GM21447 (cell line): ENCODE measurements at regions not wholly inside any gene's neighbourhood (a gene's known extent, or its start where the extent isn't known, plus 50 kb on each side); places are given as distances from the start of the nearest gene placed in this dataset.
"Not testable (repeated sequence)": the region's sequence is repeated elsewhere in the genome, so short reads cannot be mapped to it uniquely, and the experiment has no call there.

Experiments
- ATAC-seq: cut with Tn5 transposase; IDR thresholded peaks from one replicate; pipeline ENCODE4 v1.9.1; 2021; ENCODE audit not compliant: unreplicated experiment

GRCh38 chr5:106640511-106640910 lies 1030.2 kb downstream of the EFNA5 start:
- ATAC-seq, result no peak

- ATAC-seq, result no peak
Observed at GRCh38 chr5:106639488-106639887, 1031.2 kb downstream of the EFNA5 start.

- no peak for ATAC-seq
Observed at GRCh38 chr5:106637275-106637674, 1033.5 kb downstream of the EFNA5 start.

- ATAC-seq, result no peak
Observed at GRCh38 chr5:106634375-106634774, 1036.4 kb downstream of the EFNA5 start.

- no peak for ATAC-seq
Observed at GRCh38 chr5:106633825-106634224, 1036.9 kb downstream of the EFNA5 start.

GRCh38 chr5:106628456-106628855 lies 1042.3 kb downstream of the EFNA5 start:
- not testable (repeated sequence) for ATAC-seq

GRCh38 chr5:106610041-106610440 lies 1060.7 kb downstream of the EFNA5 start:
- ATAC-seq, result no peak

- ATAC-seq, result no peak
Observed at GRCh38 chr5:106601620-106602019, 1069.1 kb downstream of the EFNA5 start.

GRCh38 chr5:106600803-106601202 lies 1069.9 kb downstream of the EFNA5 start:
- ATAC-seq, result no peak

- no peak for ATAC-seq
Observed at GRCh38 chr5:106595864-106596263, 1074.9 kb downstream of the EFNA5 start.

GRCh38 chr5:106584268-106584667 lies 1086.5 kb downstream of the EFNA5 start:
- ATAC-seq, result no peak

- no peak for ATAC-seq
Observed at GRCh38 chr5:106578736-106579135, 1092.0 kb downstream of the EFNA5 start.

GRCh38 chr5:106574820-106575219 lies 1095.9 kb downstream of the EFNA5 start:
- no peak for ATAC-seq

- no peak for ATAC-seq
Observed at GRCh38 chr5:106566031-106566430, 1104.7 kb downstream of the EFNA5 start.

GRCh38 chr5:106545325-106545724 lies 1125.4 kb downstream of the EFNA5 start:
- ATAC-seq, result no peak

GRCh38 chr5:106543330-106543729 lies 1127.4 kb downstream of the EFNA5 start:
- ATAC-seq, result no peak

- no peak for ATAC-seq
Observed at GRCh38 chr5:106530150-106530549, 1140.6 kb downstream of the EFNA5 start.

- ATAC-seq, result no peak
Observed at GRCh38 chr5:106525438-106525837, 1145.3 kb downstream of the EFNA5 start.

- ATAC-seq, result no peak
Observed at GRCh38 chr5:106523852-106524251, 1146.9 kb downstream of the EFNA5 start.

GRCh38 chr5:106522296-106522695 lies 1148.4 kb downstream of the EFNA5 start:
- no peak for ATAC-seq

GRCh38 chr5:106521701-106522100 lies 1149.0 kb downstream of the EFNA5 start:
- ATAC-seq, result no peak

- no peak for ATAC-seq
Observed at GRCh38 chr5:106510321-106510720, 1160.4 kb downstream of the EFNA5 start.

GRCh38 chr5:106508894-106509293 lies 1161.8 kb downstream of the EFNA5 start:
- ATAC-seq, result no peak

GRCh38 chr5:106493910-106494309 lies 1176.8 kb downstream of the EFNA5 start:
- ATAC-seq, result no peak
